Karpas-422 (cell line): ENCODE measurements at regions not wholly inside any gene's neighbourhood (a gene's known extent, or its start where the extent isn't known, plus 50 kb on each side); places are given as distances from the start of the nearest gene placed in this dataset.

Source experiments
- DNase-seq: peaks from one replicate; pipeline ENCODE4 v3.0.0-alpha.2; 2015
- H2AFZ ChIP-seq: fragments of 200-600 bp; sonication (generic); 2 replicates; pipeline ENCODE4 v1.6.1; 2014; ENCODE audit warnings: antibody characterized with exemption, low read length, mixed read lengths
- H3K27ac ChIP-seq: fragments of 200-600 bp; sonication (generic); 2 replicates; pipeline ENCODE4 v1.5.1; 2014; ENCODE audit warnings: mild to moderate bottlenecking, low read length, moderate library complexity
- H3K27me3 ChIP-seq: fragments of 200-600 bp; sonication (generic); 2 replicates; pipeline ENCODE4 v1.6.1; 2014; ENCODE audit warnings: low read length, mixed read lengths
- H3K36me3 ChIP-seq: fragments of 200-600 bp; sonication (generic); 2 replicates; pipeline ENCODE4 v1.6.1; 2014; ENCODE audit warnings: low read length, mixed read lengths; ENCODE audit not compliant: insufficient read depth
- H3K4me1 ChIP-seq: fragments of 200-600 bp; sonication (generic); 2 replicates; pipeline ENCODE4 v1.6.1; 2014; ENCODE audit warnings: mild to moderate bottlenecking, low read length, mixed read lengths
- H3K4me2 ChIP-seq: fragments of 200-600 bp; sonication (generic); 2 replicates; pipeline ENCODE4 v1.6.1; 2014; ENCODE audit warnings: low read length, low read depth, mild to moderate bottlenecking; ENCODE audit not compliant: poor library complexity, severe bottlenecking
- H3K4me3 ChIP-seq: fragments of 200-600 bp; sonication (generic); 2 replicates; pipeline ENCODE4 v1.5.1; 2014; ENCODE audit warnings: mild to moderate bottlenecking, antibody characterized with exemption, low read length, mixed read lengths
- H3K79me2 ChIP-seq: fragments of 200-600 bp; sonication (generic); 2 replicates; pipeline ENCODE4 v1.6.1; 2014; ENCODE audit warnings: mild to moderate bottlenecking, low read length, mixed read lengths
- H3K9ac ChIP-seq: fragments of 200-600 bp; sonication (generic); 2 replicates; pipeline ENCODE4 v1.6.0; 2014; ENCODE audit warnings: low read length
- H3K9me2 ChIP-seq: fragments of 200-600 bp; sonication (generic), shearing (Covaris generic); replicated peaks from 2 replicates; pipeline ENCODE4 v1.6.0; 2014; ENCODE audit warnings: mild to moderate bottlenecking, low read length, moderate library complexity; ENCODE audit not compliant: insufficient read depth
- H3K9me3 ChIP-seq: fragments of 300-700, 200-600 bp; sonication (generic); 2 replicates; pipeline ENCODE4 v1.6.1; 2014; ENCODE audit warnings: low read length, mixed read lengths
- H4K20me1 ChIP-seq: fragments of 200-600 bp; sonication (generic); 2 replicates; pipeline ENCODE4 v1.6.1; 2014; ENCODE audit warnings: mild to moderate bottlenecking, antibody characterized with exemption, low read length, low read depth; ENCODE audit not compliant: insufficient read depth

GRCh38 chr12:88399811-88400210 lies 180.5 kb downstream of the KITLG start:
- H3K27ac ChIP-seq = no peak overlapping the region
- H3K4me1 ChIP-seq = no peaks in the 10 kb centered on the region
- H3K9me3 ChIP-seq = no peaks in the 10 kb centered on the region
- no peaks in the 10 kb centered on the region for H3K9me2 ChIP-seq
- no peaks in the 10 kb centered on the region for H4K20me1 ChIP-seq
- no peak overlapping the region for H3K4me3 ChIP-seq
- H3K4me2 ChIP-seq = no peak overlapping the region
- H2AFZ ChIP-seq = no peak overlapping the region
- no peak for DNase-seq
- H3K9ac ChIP-seq = no peak overlapping the region
- no peaks in the 10 kb centered on the region for H3K79me2 ChIP-seq
- H3K36me3 ChIP-seq = no peaks in the 10 kb centered on the region
- H3K27me3 ChIP-seq = no peaks in the 10 kb centered on the region

GRCh38 chr12:88400302-88400701 lies 180.0 kb downstream of the KITLG start:
- H3K4me2 ChIP-seq = no peak overlapping the region
- H3K9ac ChIP-seq = no peak overlapping the region
- no peak overlapping the region for H3K27ac ChIP-seq
- H3K36me3 ChIP-seq = no peaks in the 10 kb centered on the region
- H3K4me1 ChIP-seq = no peaks in the 10 kb centered on the region
- no peak for DNase-seq
- no peaks in the 10 kb centered on the region for H3K79me2 ChIP-seq
- H3K27me3 ChIP-seq = no peaks in the 10 kb centered on the region
- no peak overlapping the region for H2AFZ ChIP-seq
- no peaks in the 10 kb centered on the region for H3K9me2 ChIP-seq
- H4K20me1 ChIP-seq = no peaks in the 10 kb centered on the region
- no peaks in the 10 kb centered on the region for H3K9me3 ChIP-seq
- no peak overlapping the region for H3K4me3 ChIP-seq

GRCh38 chr12:88401155-88401554 lies 179.1 kb downstream of the KITLG start:
- Histone ChIP-seq H3K27me3 (no peaks in the 10 kb centered on the region), H3K79me2 (no peaks in the 10 kb centered on the region), H3K4me2 (no peak overlapping the region)

GRCh38 chr12:88406905-88407304 lies 173.4 kb downstream of the KITLG start:
- Histone ChIP-seq H2AFZ (no peak overlapping the region), H3K4me3 (no peak overlapping the region), H3K36me3 (no peaks in the 10 kb centered on the region), H4K20me1 (no peaks in the 10 kb centered on the region), H3K9ac (no peak overlapping the region), H3K79me2 (no peaks in the 10 kb centered on the region), H3K4me1 (no peaks in the 10 kb centered on the region), H3K4me2 (no peak overlapping the region), H3K27ac (no peak overlapping the region), H3K27me3 (no peaks in the 10 kb centered on the region), H3K9me3 (no peaks in the 10 kb centered on the region), H3K9me2 (no peaks in the 10 kb centered on the region)
- no peak for DNase-seq

More at GRCh38 chr12:88401155-88401554, 179.1 kb downstream of the KITLG start:
- H3K4me1 ChIP-seq = no peaks in the 10 kb centered on the region
- no peak overlapping the region for H3K27ac ChIP-seq
- no peaks in the 10 kb centered on the region for H3K9me2 ChIP-seq
- H3K4me3 ChIP-seq = no peak overlapping the region
- no peak overlapping the region for H2AFZ ChIP-seq
- no peaks in the 10 kb centered on the region for H3K9me3 ChIP-seq
- no peak overlapping the region for H3K9ac ChIP-seq
- no peaks in the 10 kb centered on the region for H4K20me1 ChIP-seq
- DNase-seq = no peak
- no peaks in the 10 kb centered on the region for H3K36me3 ChIP-seq

GRCh38 chr12:88408823-88409222 lies 171.4 kb downstream of the KITLG start:
- Histone ChIP-seq H3K27me3 (no peaks in the 10 kb centered on the region), H2AFZ (no peak overlapping the region), H3K36me3 (no peaks in the 10 kb centered on the region), H3K79me2 (no peaks in the 10 kb centered on the region), H3K27ac (no peak overlapping the region), H4K20me1 (no peaks in the 10 kb centered on the region), H3K9me2 (no peaks in the 10 kb centered on the region), H3K9me3 (no peaks in the 10 kb centered on the region), H3K4me2 (no peak overlapping the region), H3K4me3 (no peak overlapping the region), H3K9ac (no peak overlapping the region), H3K4me1 (no peaks in the 10 kb centered on the region)
- DNase-seq = no peak

- H3K27me3 ChIP-seq = no peaks in the 10 kb centered on the region
- no peak overlapping the region for H3K4me3 ChIP-seq
- H3K9me3 ChIP-seq = no peaks in the 10 kb centered on the region
- no peak overlapping the region for H3K27ac ChIP-seq
- H4K20me1 ChIP-seq = no peaks in the 10 kb centered on the region
- no peaks in the 10 kb centered on the region for H3K79me2 ChIP-seq
- no peaks in the 10 kb centered on the region for H3K4me1 ChIP-seq
- no peaks in the 10 kb centered on the region for H3K36me3 ChIP-seq
- H3K4me2 ChIP-seq = no peak overlapping the region
- no peak overlapping the region for H3K9ac ChIP-seq
- DNase-seq = no peak
- H2AFZ ChIP-seq = no peak overlapping the region
- H3K9me2 ChIP-seq = no peaks in the 10 kb centered on the region
Measured at GRCh38 chr12:88409257-88409656, 171.0 kb downstream of the KITLG start.

GRCh38 chr12:88411689-88412088 lies 168.6 kb downstream of the KITLG start:
- Histone ChIP-seq H3K4me3 (no peak overlapping the region), H2AFZ (no peak overlapping the region), H3K9ac (no peak overlapping the region), H3K4me1 (no peaks in the 10 kb centered on the region), H3K27me3 (no peaks in the 10 kb centered on the region), H3K9me2 (no peaks in the 10 kb centered on the region), H3K36me3 (no peaks in the 10 kb centered on the region), H3K27ac (no peak overlapping the region), H4K20me1 (no peaks in the 10 kb centered on the region), H3K4me2 (no peak overlapping the region), H3K79me2 (no peaks in the 10 kb centered on the region), H3K9me3 (no peaks in the 10 kb centered on the region)
- no peak for DNase-seq

GRCh38 chr12:88413646-88414045 lies 166.6 kb downstream of the KITLG start:
- 0 out of 2 replicates have a peak, but pooled peaks cover 3% of the 10 kb centered on the region for H3K27me3 ChIP-seq
- no peak overlapping the region for H3K27ac ChIP-seq
- no peak overlapping the region for H3K4me3 ChIP-seq
- H4K20me1 ChIP-seq = no peaks in the 10 kb centered on the region
- H2AFZ ChIP-seq = no peak overlapping the region
- H3K9me3 ChIP-seq = no peaks in the 10 kb centered on the region
- no peaks in the 10 kb centered on the region for H3K9me2 ChIP-seq
- no peaks in the 10 kb centered on the region for H3K79me2 ChIP-seq
- no peak for DNase-seq
- no peak overlapping the region for H3K4me2 ChIP-seq
- H3K4me1 ChIP-seq = no peaks in the 10 kb centered on the region
- no peak overlapping the region for H3K9ac ChIP-seq
- no peaks in the 10 kb centered on the region for H3K36me3 ChIP-seq

- Histone ChIP-seq H2AFZ (no peak overlapping the region), H3K4me2 (peak overlapping the region; percentile 8)
Measured at GRCh38 chr12:88416155-88416554, 164.1 kb downstream of the KITLG start.

More at GRCh38 chr12:88416155-88416554, 164.1 kb downstream of the KITLG start:
- Histone ChIP-seq H4K20me1 (no peaks in the 10 kb centered on the region), H3K9me2 (no peaks in the 10 kb centered on the region), H3K4me1 (no peaks in the 10 kb centered on the region), H3K9ac (no peak overlapping the region), H3K27me3 (0 out of 2 replicates have a peak, but pooled peaks cover 3% of the 10 kb centered on the region), H3K79me2 (no peaks in the 10 kb centered on the region), H3K9me3 (no peaks in the 10 kb centered on the region), H3K27ac (no peak overlapping the region), H3K4me3 (no peak overlapping the region), H3K36me3 (no peaks in the 10 kb centered on the region)
- DNase-seq = no peak
